CD14-positive monocyte (primary cell): ENCODE measurements at regions not wholly inside any gene's neighbourhood (a gene's known extent, or its start where the extent isn't known, plus 50 kb on each side); places are given as distances from the start of the nearest gene placed in this dataset.

Experiments used
- DNase-seq, 3 donors: peaks; one replicate each; pipeline ENCODE4 v3.0.0-alpha.2; 2011 to 2022
- H2AFZ ChIP-seq: 2 replicates; pipeline ENCODE4 v1.6.0; 2012; ENCODE audit warnings: mild to moderate bottlenecking, low read depth, low read length, inconsistent platforms; ENCODE audit not compliant: insufficient read depth, poor library complexity, severe bottlenecking
- H3K27ac ChIP-seq, 2 donors: 1 replicate in 1 of 2; 2 replicates in 1 of 2; pipeline ENCODE4 v1.5.1; 2012 to 2013; ENCODE audit warnings: low read length in 2 of 2, control low read depth in 1 of 2, inconsistent platforms in 1 of 2, low read depth in 1 of 2, mild to moderate bottlenecking in 1 of 2
- H3K27me3 ChIP-seq, 2 donors: one replicate each; pipeline versions ENCODE4 v1.6.0 to v1.6.1; 2011 to 2013; ENCODE audit warnings: low read length in 2 of 2; ENCODE audit not compliant: control insufficient read depth in 2 of 2, insufficient read depth in 2 of 2
- H3K36me3 ChIP-seq, 2 donors: replicated peaks in 1 of 2; 1 replicate in 1 of 2; 2 replicates in 1 of 2; pipeline versions ENCODE4 v1.5.1 to v1.6.1; 2012 to 2013; ENCODE audit warnings: low read length in 2 of 2, control low read depth in 1 of 2, inconsistent platforms in 1 of 2, mild to moderate bottlenecking in 1 of 2; ENCODE audit not compliant: insufficient read depth in 2 of 2, control insufficient read depth in 1 of 2
- H3K4me1 ChIP-seq, 2 donors: 1 replicate in 1 of 2; 2 replicates in 1 of 2; pipeline versions ENCODE4 v1.5.1 to v1.6.1; 2012 to 2013; ENCODE audit warnings: low read length in 2 of 2, control low read depth in 1 of 2, inconsistent platforms in 1 of 2, mild to moderate bottlenecking in 1 of 2, moderate library complexity in 1 of 2; ENCODE audit not compliant: insufficient read depth in 2 of 2, control insufficient read depth in 1 of 2
- H3K4me2 ChIP-seq: replicated peaks from 2 replicates; pipeline ENCODE3; 2012; ENCODE audit warnings: low read length, moderate library complexity, mild to moderate bottlenecking; ENCODE audit not compliant: poor library complexity, severe bottlenecking; ENCODE audit errors: extremely low read depth
- H3K4me3 ChIP-seq, 3 experiments: fragments of 200-600 bp in 1 of 3; sonication (generic) in 1 of 3; replicated peaks in 1 of 3; 1 replicate in 2 of 3; 2 replicates in 1 of 3; pipeline ENCODE4 v1.5.1; 2011 to 2013; ENCODE audit warnings: low read length in 3 of 3, mild to moderate bottlenecking in 3 of 3, control low read depth in 2 of 3, low read depth in 2 of 3, inconsistent platforms in 1 of 3, moderate library complexity in 1 of 3
- H3K79me2 ChIP-seq: 2 replicates; pipeline ENCODE4 v1.6.0; 2012; ENCODE audit warnings: mild to moderate bottlenecking, control low read depth, inconsistent platforms, low read length, moderate library complexity; ENCODE audit not compliant: insufficient read depth
- H3K9ac ChIP-seq: 2 replicates; pipeline ENCODE4 v1.6.0; 2017; ENCODE audit warnings: low read length, mild to moderate bottlenecking; ENCODE audit not compliant: insufficient read depth, poor library complexity, severe bottlenecking
- H3K9me3 ChIP-seq, 2 donors: replicated peaks in 1 of 2; 1 replicate in 1 of 2; 2 replicates in 1 of 2; pipeline versions ENCODE4 v1.5.1 to v1.6.1; 2012 to 2013; ENCODE audit warnings: low read length in 2 of 2, control low read depth in 1 of 2; ENCODE audit not compliant: control insufficient read depth in 1 of 2, insufficient read depth in 1 of 2
- H4K20me1 ChIP-seq: 2 replicates; pipeline ENCODE4 v1.6.0; 2012; ENCODE audit warnings: mild to moderate bottlenecking, low read length, control low read depth, moderate library complexity; ENCODE audit not compliant: insufficient read depth
- H3K27ac Mint-ChIP-seq, 7 donors: one replicate each; pipeline ENCODE4 v1.8.0; 2020; ENCODE audit warnings: mild to moderate bottlenecking in 7 of 7, mixed read lengths in 7 of 7, moderate library complexity in 6 of 7, inconsistent platforms in 2 of 7
- H3K27me3 Mint-ChIP-seq, 3 donors: one replicate each; pipeline ENCODE4 v1.8.0; 2021 to 2022; ENCODE audit warnings: low read depth in 3 of 3, mild to moderate bottlenecking in 3 of 3, mixed read lengths in 3 of 3, moderate library complexity in 3 of 3, inconsistent platforms in 1 of 3
- H3K36me3 Mint-ChIP-seq, 2 donors: one replicate each; pipeline ENCODE4 v1.8.0; 2020; ENCODE audit warnings: mixed read lengths in 2 of 2, inconsistent platforms in 1 of 2, mild to moderate bottlenecking in 1 of 2
- H3K4me1 Mint-ChIP-seq: one replicate; pipeline ENCODE4 v1.8.0; 2020; ENCODE audit warnings: mild to moderate bottlenecking, mixed read lengths
- H3K4me3 Mint-ChIP-seq, 2 donors: one replicate each; pipeline ENCODE4 v1.8.0; 2020; ENCODE audit warnings: mild to moderate bottlenecking in 2 of 2, mixed read lengths in 2 of 2, moderate library complexity in 1 of 2
- H3K9me3 Mint-ChIP-seq, 7 donors: one replicate each; pipeline ENCODE4 v1.8.0; 2020 to 2022; ENCODE audit warnings: mixed read lengths in 7 of 7, mild to moderate bottlenecking in 6 of 7, moderate library complexity in 6 of 7, inconsistent platforms in 2 of 7
- CTCF ChIP-seq: fragments of 200-600 bp; IDR thresholded peaks from one replicate; pipeline ENCODE4 v1.8.0; 2022; ENCODE audit warnings: antibody characterized with exemption, mild to moderate bottlenecking
- WGBS: methylation state at CpG from one replicate; pipeline ENCODE4 v1.1.5; 2013; ENCODE audit warnings: missing lambda C conversion rate; ENCODE audit not compliant: insufficient coverage; 5-methylcytosine and 5-hydroxymethylcytosine counted together
- intact Hi-C, 2 donors: fragments of 100-400 bp; cut with micrococcal nuclease; formaldehyde crosslinking; loops; one replicate each; pipeline versions ENCODE4 v1.15.0 to v1.15.1; 2023

- Histone ChIP-seq H2AFZ (no peak overlapping the region), H3K79me2 (no peaks in the 10 kb centered on the region), H3K9me3 (no peaks in the 10 kb centered on the region), H3K36me3 (no peaks in the 10 kb centered on the region), H3K27me3 (no peaks in the 10 kb centered on the region), H3K27ac (no peak overlapping the region), H3K4me2 (no peak overlapping the region), H3K4me3 (no peak overlapping the region), H4K20me1 (no peaks in the 10 kb centered on the region), H3K4me1 (no peaks in the 10 kb centered on the region), H3K9ac (no peak overlapping the region)
- Mint-ChIP-seq H3K4me1 (no peaks in the 10 kb centered on the region), H3K36me3 (no peaks in the 10 kb centered on the region), H3K9me3 (peaks cover 0 to 10% (median 2%) of the 10 kb centered on the region in 7 donors), H3K4me3 (no peak overlapping the region), H3K27me3 (no peaks in the 10 kb centered on the region), H3K27ac (no peak overlapping the region)
- intact Hi-C loops: no loop called here
- WGBS: no CpG with 5 or more reads among the region's 3 CpGs
- DNase-seq: no peak
- no peak for TF ChIP-seq CTCF
Observed at GRCh38 chr9:115353681-115354080, 235.7 kb upstream of the TNC start.

GRCh38 chr9:115357821-115358220, 239.9 kb upstream of the TNC start:
- no peak overlapping the region for H3K4me2 ChIP-seq
- H3K36me3 ChIP-seq: no peaks in the 10 kb centered on the region
- no peaks in the 10 kb centered on the region for H3K27me3 ChIP-seq
- no peak for DNase-seq
- Mint-ChIP-seq H3K4me1 (no peaks in the 10 kb centered on the region), H3K27ac (no peak overlapping the region), H3K27me3 (peaks cover 0 to 2% (median 0%) of the 10 kb centered on the region in 3 donors), H3K4me3 (no peak overlapping the region), H3K36me3 (no peaks in the 10 kb centered on the region), H3K9me3 (peaks cover 0 to 5% (median 2%) of the 10 kb centered on the region in 7 donors)
- no peaks in the 10 kb centered on the region for H3K9me3 ChIP-seq
- no peak overlapping the region for H2AFZ ChIP-seq
- no peak overlapping the region for H3K9ac ChIP-seq
- no CpG with 5 or more reads among the region's 1 CpG for WGBS
- no peaks in the 10 kb centered on the region for H3K4me1 ChIP-seq
- no peak overlapping the region for H3K4me3 ChIP-seq
- TF ChIP-seq CTCF: no peak
- intact Hi-C loops: no loop called here
- no peaks in the 10 kb centered on the region for H4K20me1 ChIP-seq
- H3K79me2 ChIP-seq: no peaks in the 10 kb centered on the region
- no peak overlapping the region for H3K27ac ChIP-seq
